ENCODE measurements at regions not wholly inside any gene's neighbourhood (a gene's known extent, or its start where the extent isn't known, plus 50 kb on each side); places are given as distances from the start of the nearest gene placed in this dataset.

DNA sequence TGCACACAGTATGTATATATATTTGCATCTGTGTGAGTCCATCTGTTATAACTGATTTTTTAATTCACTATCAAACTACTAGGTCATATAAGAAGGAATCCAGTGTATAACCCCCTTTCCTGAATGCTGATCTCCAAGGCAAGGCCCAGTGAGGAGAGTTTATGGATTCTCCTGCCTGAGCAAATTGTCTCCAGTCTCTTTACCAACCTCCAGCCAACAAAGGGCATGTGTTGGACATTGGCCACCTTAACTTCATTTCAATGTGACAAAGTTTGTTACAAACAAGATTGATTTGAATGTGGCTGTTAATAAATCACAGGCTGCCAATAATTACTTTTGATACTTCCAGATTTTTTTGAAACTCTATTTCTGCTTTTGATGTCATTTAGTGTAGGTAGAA is 191.6 kb downstream of the HAO1 start:
- Histone ChIP-seq H3K27ac (ENCODE audit: low read length) (no peak overlapping the region), H3K4me3 (ENCODE audit: low read depth in 1 of 2, low read length in 2 of 2) (no peak overlapping the region), H3K9me3 (ENCODE audit: control insufficient read depth in 1 of 2, low read length in 2 of 2) (no peaks in the 10 kb centered on the region), H3K36me3 (ENCODE audit: control insufficient read depth in 1 of 2, insufficient read depth in 2 of 2, low read length in 2 of 2) (no peaks in the 10 kb centered on the region), H3K27me3 (ENCODE audit: low read depth, low read length) (no peaks in the 10 kb centered on the region), H3K4me1 (ENCODE audit: control insufficient read depth in 1 of 2, insufficient read depth in 2 of 2, low read length in 2 of 2) (no peaks in the 10 kb centered on the region)

DNA sequence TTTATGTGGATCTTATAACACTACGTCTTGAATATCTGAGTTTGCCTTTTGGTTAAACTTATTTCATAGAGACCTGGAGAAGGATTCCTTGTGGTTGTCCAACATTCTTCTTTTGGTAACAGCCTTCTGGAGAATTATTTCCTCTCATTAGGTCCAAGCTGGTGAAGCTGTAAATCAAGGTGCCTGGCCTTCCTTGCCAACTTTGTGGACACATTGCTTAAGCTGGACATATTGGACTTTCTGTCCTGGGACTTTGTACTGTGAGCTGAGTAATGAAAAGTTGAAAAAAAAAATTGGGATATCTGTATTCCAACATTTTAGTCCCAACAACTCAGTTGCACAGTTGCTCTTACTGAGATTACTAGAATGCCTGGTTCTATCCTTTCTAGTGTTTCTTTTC is 186.2 kb downstream of the HAO1 start:
- H3K9me3 ChIP-seq (ENCODE audit: control insufficient read depth in 1 of 2, low read length in 2 of 2): no peaks in the 10 kb centered on the region
- H3K4me1 ChIP-seq (ENCODE audit: control insufficient read depth in 1 of 2, insufficient read depth in 2 of 2, low read length in 2 of 2): no peaks in the 10 kb centered on the region
- no peak overlapping the region for H3K27ac ChIP-seq (ENCODE audit: low read length)
- H3K36me3 ChIP-seq (ENCODE audit: control insufficient read depth in 1 of 2, insufficient read depth in 2 of 2, low read length in 2 of 2): no peaks in the 10 kb centered on the region
- H3K27me3 ChIP-seq (ENCODE audit: low read depth, low read length): no peaks in the 10 kb centered on the region
- H3K4me3 ChIP-seq (ENCODE audit: low read depth in 1 of 2, low read length in 2 of 2): no peak overlapping the region

DNA sequence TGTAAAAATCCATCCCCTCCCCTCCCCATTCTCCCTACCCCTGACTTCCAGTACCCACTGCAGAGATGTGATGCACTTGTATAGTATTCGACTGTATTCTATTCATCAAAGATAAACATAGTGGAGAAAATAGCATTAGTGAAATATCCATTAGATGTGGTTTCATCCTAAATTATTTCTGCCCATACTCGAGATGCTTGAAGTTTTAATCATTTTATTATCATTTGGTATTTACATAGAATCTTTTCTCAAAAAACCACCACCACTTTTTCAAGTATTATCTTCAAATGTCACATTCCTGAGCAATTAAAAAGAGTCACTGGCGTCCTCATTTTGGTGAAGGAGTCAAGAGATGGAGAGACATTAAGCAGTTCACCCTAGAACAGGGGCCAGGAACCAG is 181.9 kb downstream of the HAO1 start:
- no peaks in the 10 kb centered on the region for H3K9me3 ChIP-seq (ENCODE audit: control insufficient read depth in 1 of 2, low read length in 2 of 2)
- H3K27me3 ChIP-seq (ENCODE audit: low read depth, low read length): no peaks in the 10 kb centered on the region
- no peak overlapping the region for H3K4me3 ChIP-seq (ENCODE audit: low read depth in 1 of 2, low read length in 2 of 2)
- H3K27ac ChIP-seq (ENCODE audit: low read length): no peak overlapping the region
- no peaks in the 10 kb centered on the region for H3K4me1 ChIP-seq (ENCODE audit: control insufficient read depth in 1 of 2, insufficient read depth in 2 of 2, low read length in 2 of 2)
- no peaks in the 10 kb centered on the region for H3K36me3 ChIP-seq (ENCODE audit: control insufficient read depth in 1 of 2, insufficient read depth in 2 of 2, low read length in 2 of 2)

DNA sequence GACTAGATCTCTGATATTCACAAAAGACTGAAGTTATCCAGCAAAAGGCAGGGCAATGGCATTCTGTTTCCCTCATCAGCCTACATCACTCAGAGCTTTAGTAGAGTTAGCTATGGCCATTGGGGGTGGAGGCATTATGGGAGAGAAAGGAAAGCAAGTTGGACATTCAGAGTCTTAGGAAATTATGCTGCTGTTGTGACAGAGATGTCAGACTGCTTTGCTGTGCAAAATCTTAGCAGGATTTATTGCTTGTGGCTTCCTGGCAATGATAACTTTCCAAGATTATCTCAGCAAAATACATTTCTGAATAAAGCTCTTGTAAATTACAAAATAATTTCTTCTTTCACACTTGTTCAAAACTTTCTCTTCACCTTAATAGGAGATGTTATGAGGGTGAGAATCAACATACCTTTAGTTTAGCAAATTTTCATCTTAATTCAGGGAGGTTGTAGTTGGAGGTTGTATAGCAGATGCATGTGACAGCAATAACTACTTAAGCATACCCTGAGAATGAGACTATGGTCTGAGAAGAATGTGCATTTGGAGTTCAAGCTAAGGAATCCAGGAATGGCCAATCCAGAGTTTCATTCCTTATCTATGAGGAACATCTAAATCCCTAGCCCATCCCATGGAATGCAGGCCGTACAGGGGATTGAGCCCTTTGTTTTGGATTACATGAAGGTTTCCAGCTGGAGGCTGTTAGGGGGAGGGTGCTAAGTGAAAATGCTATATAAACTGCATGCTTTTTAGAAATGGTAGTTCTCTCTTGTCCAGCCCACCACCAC is 179.8 kb downstream of the HAO1 start:
- no peaks in the 10 kb centered on the region for H3K27me3 ChIP-seq (ENCODE audit: low read depth, low read length)
- no peaks in the 10 kb centered on the region for H3K4me1 ChIP-seq (ENCODE audit: control insufficient read depth in 1 of 2, insufficient read depth in 2 of 2, low read length in 2 of 2)
- no peaks in the 10 kb centered on the region for H3K36me3 ChIP-seq (ENCODE audit: control insufficient read depth in 1 of 2, insufficient read depth in 2 of 2, low read length in 2 of 2)
- H3K4me3 ChIP-seq (ENCODE audit: low read depth in 1 of 2, low read length in 2 of 2): no peak overlapping the region
- H3K9me3 ChIP-seq (ENCODE audit: control insufficient read depth in 1 of 2, low read length in 2 of 2): no peaks in the 10 kb centered on the region
- H3K27ac ChIP-seq (ENCODE audit: low read length): no peak overlapping the region

- Histone ChIP-seq H3K27me3 (ENCODE audit: low read depth, low read length) (no peaks in the 10 kb centered on the region), H3K36me3 (ENCODE audit: control insufficient read depth in 1 of 2, insufficient read depth in 2 of 2, low read length in 2 of 2) (no peaks in the 10 kb centered on the region), H3K4me1 (ENCODE audit: control insufficient read depth in 1 of 2, insufficient read depth in 2 of 2, low read length in 2 of 2) (no peaks in the 10 kb centered on the region), H3K9me3 (ENCODE audit: control insufficient read depth in 1 of 2, low read length in 2 of 2) (no peaks in the 10 kb centered on the region), H3K27ac (ENCODE audit: low read length) (no peak overlapping the region), H3K4me3 (ENCODE audit: low read depth in 1 of 2, low read length in 2 of 2) (no peak overlapping the region)
Observed at GRCh38 chr20:7765221-7765620, 175.0 kb downstream of the HAO1 start.

GRCh38 chr20:7770046-7770445 is 170.2 kb downstream of the HAO1 start:
- no peak overlapping the region for H3K27ac ChIP-seq (ENCODE audit: low read length)
- H3K9me3 ChIP-seq (ENCODE audit: control insufficient read depth in 1 of 2, low read length in 2 of 2): no peaks in the 10 kb centered on the region
- H3K27me3 ChIP-seq (ENCODE audit: low read depth, low read length): no peaks in the 10 kb centered on the region
- no peaks in the 10 kb centered on the region for H3K36me3 ChIP-seq (ENCODE audit: control insufficient read depth in 1 of 2, insufficient read depth in 2 of 2, low read length in 2 of 2)
- peaks cover 0 to under 1% of the 10 kb centered on the region in 2 donors for H3K4me1 ChIP-seq (ENCODE audit: control insufficient read depth in 1 of 2, insufficient read depth in 2 of 2, low read length in 2 of 2)
- H3K4me3 ChIP-seq (ENCODE audit: low read depth in 1 of 2, low read length in 2 of 2): no peak overlapping the region

DNA sequence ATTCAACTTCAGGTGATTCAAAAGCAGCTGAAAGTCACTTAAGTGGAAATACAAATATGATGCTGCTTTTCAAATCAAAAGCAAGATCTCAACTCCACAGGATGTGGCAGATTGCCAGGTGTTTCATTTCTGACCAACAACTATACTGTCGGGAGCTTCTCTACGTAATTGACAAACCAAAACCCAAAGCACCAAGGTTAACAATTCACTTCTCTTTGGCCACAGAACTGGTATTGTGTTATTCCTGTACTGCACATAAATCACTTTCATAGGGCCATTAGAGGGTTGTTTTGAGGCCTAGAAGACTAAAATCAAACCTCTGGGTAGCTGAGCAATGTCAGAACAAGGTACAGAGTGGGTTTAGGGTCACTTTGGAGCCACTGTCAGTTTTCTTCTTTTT is 169.7 kb downstream of the HAO1 start:
- H3K4me1 ChIP-seq (ENCODE audit: control insufficient read depth in 1 of 2, insufficient read depth in 2 of 2, low read length in 2 of 2): peaks cover 0 to 3% of the 10 kb centered on the region in 2 donors
- no peak overlapping the region for H3K4me3 ChIP-seq (ENCODE audit: low read depth in 1 of 2, low read length in 2 of 2)
- H3K27ac ChIP-seq (ENCODE audit: low read length): no peak overlapping the region
- no peaks in the 10 kb centered on the region for H3K9me3 ChIP-seq (ENCODE audit: control insufficient read depth in 1 of 2, low read length in 2 of 2)
- no peaks in the 10 kb centered on the region for H3K27me3 ChIP-seq (ENCODE audit: low read depth, low read length)
- H3K36me3 ChIP-seq (ENCODE audit: control insufficient read depth in 1 of 2, insufficient read depth in 2 of 2, low read length in 2 of 2): no peaks in the 10 kb centered on the region

GRCh38 chr20:7772371-7772770 is 167.9 kb downstream of the HAO1 start:
- peaks cover 0 to 3% of the 10 kb centered on the region in 2 donors for H3K4me1 ChIP-seq (ENCODE audit: control insufficient read depth in 1 of 2, insufficient read depth in 2 of 2, low read length in 2 of 2)
- no peak overlapping the region for H3K27ac ChIP-seq (ENCODE audit: low read length)
- H3K9me3 ChIP-seq (ENCODE audit: control insufficient read depth in 1 of 2, low read length in 2 of 2): no peaks in the 10 kb centered on the region

GRCh38 chr20:7773511-7773910 is 166.7 kb downstream of the HAO1 start:
- Histone ChIP-seq H3K9me3 (ENCODE audit: control insufficient read depth in 1 of 2, low read length in 2 of 2) (no peaks in the 10 kb centered on the region), H3K4me3 (ENCODE audit: low read depth in 1 of 2, low read length in 2 of 2) (no peak overlapping the region), H3K27ac (ENCODE audit: low read length) (no peak overlapping the region), H3K27me3 (ENCODE audit: low read depth, low read length) (no peaks in the 10 kb centered on the region), H3K36me3 (ENCODE audit: control insufficient read depth in 1 of 2, insufficient read depth in 2 of 2, low read length in 2 of 2) (no peaks in the 10 kb centered on the region), H3K4me1 (ENCODE audit: control insufficient read depth in 1 of 2, insufficient read depth in 2 of 2, low read length in 2 of 2) (peaks cover 0 to 3% of the 10 kb centered on the region in 2 donors)

More at GRCh38 chr20:7772371-7772770, 167.9 kb downstream of the HAO1 start:
- H3K36me3 ChIP-seq (ENCODE audit: control insufficient read depth in 1 of 2, insufficient read depth in 2 of 2, low read length in 2 of 2): no peaks in the 10 kb centered on the region
- no peak overlapping the region for H3K4me3 ChIP-seq (ENCODE audit: low read depth in 1 of 2, low read length in 2 of 2)
- H3K27me3 ChIP-seq (ENCODE audit: low read depth, low read length): no peaks in the 10 kb centered on the region

- Histone ChIP-seq H3K4me3 (ENCODE audit: low read depth in 1 of 2, low read length in 2 of 2) (no peak overlapping the region), H3K36me3 (ENCODE audit: control insufficient read depth in 1 of 2, insufficient read depth in 2 of 2, low read length in 2 of 2) (no peaks in the 10 kb centered on the region), H3K27ac (ENCODE audit: low read length) (no peak overlapping the region), H3K4me1 (ENCODE audit: control insufficient read depth in 1 of 2, insufficient read depth in 2 of 2, low read length in 2 of 2) (peaks cover 0 to 3% of the 10 kb centered on the region in 2 donors), H3K9me3 (ENCODE audit: control insufficient read depth in 1 of 2, low read length in 2 of 2) (no peaks in the 10 kb centered on the region), H3K27me3 (ENCODE audit: low read depth, low read length) (no peaks in the 10 kb centered on the region)
Observed at GRCh38 chr20:7775072-7775471, 165.2 kb downstream of the HAO1 start.

GRCh38 chr20:7776148-7776547 is 164.1 kb downstream of the HAO1 start:
- Histone ChIP-seq H3K9me3 (ENCODE audit: control insufficient read depth in 1 of 2, low read length in 2 of 2) (no peaks in the 10 kb centered on the region), H3K4me1 (ENCODE audit: control insufficient read depth in 1 of 2, insufficient read depth in 2 of 2, low read length in 2 of 2) (peaks cover 0 to 3% of the 10 kb centered on the region in 2 donors), H3K27me3 (ENCODE audit: low read depth, low read length) (no peaks in the 10 kb centered on the region), H3K4me3 (ENCODE audit: low read depth in 1 of 2, low read length in 2 of 2) (no peak overlapping the region), H3K27ac (ENCODE audit: low read length) (no peak overlapping the region), H3K36me3 (ENCODE audit: control insufficient read depth in 1 of 2, insufficient read depth in 2 of 2, low read length in 2 of 2) (no peaks in the 10 kb centered on the region)

DNA sequence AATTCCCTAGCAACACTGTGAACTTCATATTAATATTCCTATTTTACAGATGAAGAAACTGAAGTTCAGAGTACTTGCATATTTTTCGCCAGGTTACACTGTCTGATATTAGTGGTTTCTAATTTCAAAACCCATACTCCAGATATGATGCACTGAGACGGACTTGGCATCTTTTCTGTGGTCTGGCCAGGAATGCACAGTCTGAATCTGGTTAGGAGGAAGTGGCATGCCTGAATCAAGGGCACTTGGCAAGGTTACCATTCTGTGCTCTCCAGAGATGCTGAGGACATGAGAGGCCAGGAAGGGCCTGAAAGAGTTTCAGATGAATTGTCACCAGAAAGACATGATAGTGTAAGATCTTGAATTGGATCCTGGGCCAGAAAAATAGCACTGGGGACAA is 150.1 kb downstream of the HAO1 start:
- H3K27me3 ChIP-seq (ENCODE audit: low read depth, low read length): no peaks in the 10 kb centered on the region
- H3K36me3 ChIP-seq (ENCODE audit: control insufficient read depth in 1 of 2, insufficient read depth in 2 of 2, low read length in 2 of 2): no peaks in the 10 kb centered on the region
- H3K4me3 ChIP-seq (ENCODE audit: low read depth in 1 of 2, low read length in 2 of 2): no peak overlapping the region
- H3K9me3 ChIP-seq (ENCODE audit: control insufficient read depth in 1 of 2, low read length in 2 of 2): no peaks in the 10 kb centered on the region
- H3K4me1 ChIP-seq (ENCODE audit: control insufficient read depth in 1 of 2, insufficient read depth in 2 of 2, low read length in 2 of 2): peaks cover 0 to 6% of the 10 kb centered on the region in 2 donors
- H3K27ac ChIP-seq (ENCODE audit: low read length): no peak overlapping the region
